Type B pancreatic cell (in vitro differentiated cells): ENCODE measurements at regions not wholly inside any gene's neighbourhood (a gene's known extent, or its start where the extent isn't known, plus 50 kb on each side); places are given as distances from the start of the nearest gene placed in this dataset.
A peak's percentile ranks its signal among the peaks of the same experiment; 100 is the strongest.

Experiments used
- DNase-seq: peaks from one replicate; pipeline ENCODE4 v3.0.0; 2021; ENCODE audit warnings: mixed read lengths; ENCODE audit not compliant: unreplicated experiment; ENCODE audit errors: extremely low spot score
- H3K27ac Mint-ChIP-seq: 2 replicates; pipeline ENCODE4 v1.8.0; 2021; ENCODE audit warnings: mild to moderate bottlenecking, mixed read lengths
- H3K27me3 Mint-ChIP-seq: 2 replicates; pipeline ENCODE4 v1.8.0; 2021; ENCODE audit warnings: mixed read lengths
- H3K36me3 Mint-ChIP-seq: 2 replicates; pipeline ENCODE4 v1.8.0; 2021; ENCODE audit warnings: mixed read lengths
- H3K4me1 Mint-ChIP-seq: one replicate; pipeline ENCODE4 v1.8.0; 2021; ENCODE audit warnings: mixed read lengths; ENCODE audit not compliant: unreplicated experiment
- H3K4me3 Mint-ChIP-seq: 2 replicates; pipeline ENCODE4 v1.8.0; 2021; ENCODE audit warnings: mild to moderate bottlenecking, mixed read lengths
- H3K9me3 Mint-ChIP-seq: 2 replicates; pipeline ENCODE4 v1.8.0; 2021; ENCODE audit warnings: mixed read lengths
- TF ChIP-seq, protein P1 (sequence below): fragments of 200-600 bp; sonication (generic); conservative IDR thresholded peaks from 2 replicates; pipeline ENCODE4 v1.5.0; 2021; ENCODE audit warnings: antibody characterized with exemption, mild to moderate bottlenecking

- no peak overlapping the region for H3K4me3 Mint-ChIP-seq
- TF ChIP-seq, protein P1, sequence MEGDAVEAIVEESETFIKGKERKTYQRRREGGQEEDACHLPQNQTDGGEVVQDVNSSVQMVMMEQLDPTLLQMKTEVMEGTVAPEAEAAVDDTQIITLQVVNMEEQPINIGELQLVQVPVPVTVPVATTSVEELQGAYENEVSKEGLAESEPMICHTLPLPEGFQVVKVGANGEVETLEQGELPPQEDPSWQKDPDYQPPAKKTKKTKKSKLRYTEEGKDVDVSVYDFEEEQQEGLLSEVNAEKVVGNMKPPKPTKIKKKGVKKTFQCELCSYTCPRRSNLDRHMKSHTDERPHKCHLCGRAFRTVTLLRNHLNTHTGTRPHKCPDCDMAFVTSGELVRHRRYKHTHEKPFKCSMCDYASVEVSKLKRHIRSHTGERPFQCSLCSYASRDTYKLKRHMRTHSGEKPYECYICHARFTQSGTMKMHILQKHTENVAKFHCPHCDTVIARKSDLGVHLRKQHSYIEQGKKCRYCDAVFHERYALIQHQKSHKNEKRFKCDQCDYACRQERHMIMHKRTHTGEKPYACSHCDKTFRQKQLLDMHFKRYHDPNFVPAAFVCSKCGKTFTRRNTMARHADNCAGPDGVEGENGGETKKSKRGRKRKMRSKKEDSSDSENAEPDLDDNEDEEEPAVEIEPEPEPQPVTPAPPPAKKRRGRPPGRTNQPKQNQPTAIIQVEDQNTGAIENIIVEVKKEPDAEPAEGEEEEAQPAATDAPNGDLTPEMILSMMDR = no peak
- H3K27ac Mint-ChIP-seq = peak overlapping the region; percentile 70
- H3K36me3 Mint-ChIP-seq = no peaks in the 10 kb centered on the region
- no peaks in the 10 kb centered on the region for H3K27me3 Mint-ChIP-seq
- peaks cover 43% of the 10 kb centered on the region for H3K4me1 Mint-ChIP-seq
- DNase-seq = peak; percentile 45
- H3K9me3 Mint-ChIP-seq = no peaks in the 10 kb centered on the region
Observed at GRCh38 chr1:19009126-19009881, 52.8 kb upstream of the IFFO2 start.

DNA sequence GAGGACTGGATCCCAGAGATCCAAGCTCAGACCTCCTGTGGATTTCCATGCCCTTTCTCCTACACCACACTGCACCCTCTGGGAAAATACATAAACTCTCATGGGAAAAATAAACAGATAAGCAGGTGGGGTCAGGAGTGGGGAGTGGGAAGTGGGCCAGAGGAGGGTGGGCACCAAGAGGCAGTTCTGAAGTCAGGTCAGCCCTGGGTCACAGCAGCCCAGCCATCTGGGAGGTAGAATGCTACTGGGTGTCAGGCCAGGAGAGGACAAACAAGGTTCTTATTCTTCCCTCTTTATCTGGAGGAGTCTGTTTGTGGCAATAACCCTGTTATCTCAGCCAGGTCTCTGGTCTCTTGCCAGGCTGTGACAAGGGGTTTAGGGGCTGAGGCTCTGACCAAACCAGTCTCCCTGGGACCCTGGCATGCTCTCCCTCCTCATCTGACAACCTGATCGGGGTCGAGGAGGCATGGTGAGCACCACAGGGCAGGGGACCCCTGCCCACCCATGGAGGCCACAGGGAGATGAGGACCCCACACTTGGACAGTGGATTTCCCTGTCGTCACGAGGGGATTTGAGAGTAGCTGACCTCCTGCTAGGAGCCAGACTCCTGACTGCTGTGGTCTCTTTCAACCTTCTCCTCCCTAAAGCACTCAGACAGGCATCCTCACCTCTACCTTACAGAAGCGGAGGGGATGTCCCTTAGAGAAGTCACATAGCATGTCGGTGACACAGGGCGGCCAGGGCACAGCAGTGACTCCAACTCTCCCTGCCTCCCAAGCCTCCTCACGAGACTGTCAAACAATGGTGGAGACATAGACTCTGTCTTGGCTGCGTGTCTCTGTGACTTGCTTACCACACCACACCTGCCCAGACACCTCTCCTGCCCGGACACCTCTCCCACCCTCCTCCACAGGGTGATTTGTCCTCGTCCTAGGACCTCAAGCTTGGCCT, 51.3 kb upstream of the IFFO2 start:
- Mint-ChIP-seq H3K27ac (no peak overlapping the region), H3K27me3 (peaks cover 3% of the 10 kb centered on the region), H3K9me3 (no peaks in the 10 kb centered on the region), H3K4me3 (no peak overlapping the region), H3K36me3 (no peaks in the 10 kb centered on the region), H3K4me1 (peaks cover 38% of the 10 kb centered on the region)
- TF ChIP-seq, protein P1 = no peak
- DNase-seq = peak; percentile 57

DNA sequence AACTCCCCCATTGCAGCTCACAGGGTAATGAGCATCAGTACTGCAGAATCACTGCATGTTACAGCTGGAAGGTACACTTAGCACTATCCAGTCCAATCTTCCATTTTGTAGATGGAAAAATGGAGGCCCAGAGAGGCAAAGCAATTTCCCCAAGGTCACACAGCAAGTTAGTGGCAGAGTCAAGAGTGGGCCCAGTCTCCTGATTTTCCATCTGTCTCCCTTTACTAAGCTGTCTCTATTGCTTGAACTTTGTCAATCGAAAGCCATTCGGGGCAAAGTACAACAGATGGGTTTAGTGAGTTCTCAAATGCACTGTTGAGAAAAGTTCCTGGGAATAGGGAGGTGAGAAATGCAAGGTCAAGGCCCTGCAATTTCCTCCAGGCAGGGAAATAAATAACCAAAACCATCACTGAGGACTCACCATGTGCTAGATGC, 50.4 kb upstream of the IFFO2 start:
- TF ChIP-seq, protein P1 = no peak
- Mint-ChIP-seq H3K4me3 (no peak overlapping the region), H3K27me3 (peaks cover 3% of the 10 kb centered on the region), H3K36me3 (no peaks in the 10 kb centered on the region), H3K4me1 (peaks cover 32% of the 10 kb centered on the region), H3K9me3 (no peaks in the 10 kb centered on the region), H3K27ac (peak overlapping the region; percentile 13)
- peak; percentile 4 for DNase-seq
